HUES48 (cell line): ENCODE measurements at regions not wholly inside any gene's neighbourhood (a gene's known extent, or its start where the extent isn't known, plus 50 kb on each side); places are given as distances from the start of the nearest gene placed in this dataset.

ENCODE experiments used
- H3K27ac ChIP-seq: one replicate; pipeline ENCODE4 v1.7.0; 2013; ENCODE audit warnings: low read depth, low read length, inconsistent platforms
- H3K27me3 ChIP-seq: 2 replicates; pipeline ENCODE4 v1.6.1; 2013; ENCODE audit warnings: mild to moderate bottlenecking, low read length; ENCODE audit not compliant: control insufficient read depth, insufficient read depth
- H3K36me3 ChIP-seq: 2 replicates; pipeline ENCODE4 v1.6.1; 2013; ENCODE audit warnings: low read length; ENCODE audit not compliant: control insufficient read depth, insufficient read depth
- H3K4me1 ChIP-seq: 2 replicates; pipeline ENCODE4 v1.6.1; 2013; ENCODE audit warnings: mild to moderate bottlenecking, low read length; ENCODE audit not compliant: control insufficient read depth, insufficient read depth
- H3K4me3 ChIP-seq: 2 replicates; pipeline ENCODE4 v1.5.1; 2013; ENCODE audit warnings: mild to moderate bottlenecking, low read depth, low read length
- H3K9ac ChIP-seq: 2 replicates; pipeline ENCODE4 v1.6.1; 2013; ENCODE audit warnings: mild to moderate bottlenecking, low read depth, low read length, moderate library complexity
- H3K9me3 ChIP-seq: 2 replicates; pipeline ENCODE4 v1.6.1; 2013; ENCODE audit warnings: low read length; ENCODE audit not compliant: control insufficient read depth, insufficient read depth

- Histone ChIP-seq H3K4me1 (no peaks in the 10 kb centered on the region), H3K36me3 (no peaks in the 10 kb centered on the region), H3K4me3 (no peak overlapping the region), H3K27ac (no peak overlapping the region), H3K9ac (no peak overlapping the region), H3K27me3 (no peaks in the 10 kb centered on the region), H3K9me3 (no peaks in the 10 kb centered on the region)
Measured at GRCh38 chr5:124860291-124860655, 113.8 kb upstream of the ZNF608 start.

GRCh38 chr5:124865066-124865465 lies 118.6 kb upstream of the ZNF608 start:
- H3K36me3 ChIP-seq = no peaks in the 10 kb centered on the region
- no peak overlapping the region for H3K9ac ChIP-seq
- H3K4me1 ChIP-seq = peaks cover 12% of the 10 kb centered on the region
- H3K27me3 ChIP-seq = no peaks in the 10 kb centered on the region
- no peak overlapping the region for H3K27ac ChIP-seq
- H3K9me3 ChIP-seq = no peaks in the 10 kb centered on the region
- no peak overlapping the region for H3K4me3 ChIP-seq

- Histone ChIP-seq H3K9ac (no peak overlapping the region), H3K27ac (no peak overlapping the region), H3K4me3 (no peak overlapping the region), H3K4me1 (peaks cover 12% of the 10 kb centered on the region), H3K27me3 (no peaks in the 10 kb centered on the region), H3K9me3 (no peaks in the 10 kb centered on the region), H3K36me3 (no peaks in the 10 kb centered on the region)
Measured at GRCh38 chr5:124865603-124866354, 119.3 kb upstream of the ZNF608 start.

GRCh38 chr5:124866355-124867136 lies 120.1 kb upstream of the ZNF608 start:
- Histone ChIP-seq H3K36me3 (no peaks in the 10 kb centered on the region), H3K9me3 (no peaks in the 10 kb centered on the region), H3K9ac (no peak overlapping the region), H3K27me3 (no peaks in the 10 kb centered on the region), H3K4me3 (no peak overlapping the region), H3K27ac (no peak overlapping the region), H3K4me1 (peaks cover 12% of the 10 kb centered on the region)

GRCh38 chr5:124867137-124867704 lies 120.8 kb upstream of the ZNF608 start:
- Histone ChIP-seq H3K9me3 (no peaks in the 10 kb centered on the region), H3K27ac (no peak overlapping the region), H3K4me1 (peaks cover 12% of the 10 kb centered on the region), H3K4me3 (no peak overlapping the region), H3K36me3 (no peaks in the 10 kb centered on the region), H3K27me3 (no peaks in the 10 kb centered on the region), H3K9ac (no peak overlapping the region)

- Histone ChIP-seq H3K9me3 (no peaks in the 10 kb centered on the region), H3K9ac (no peak overlapping the region), H3K27me3 (no peaks in the 10 kb centered on the region), H3K27ac (no peak overlapping the region), H3K4me3 (no peak overlapping the region), H3K36me3 (no peaks in the 10 kb centered on the region), H3K4me1 (peaks cover 13% of the 10 kb centered on the region)
Measured at GRCh38 chr5:124868676-124869075, 122.2 kb upstream of the ZNF608 start.

- Histone ChIP-seq H3K9me3 (no peaks in the 10 kb centered on the region), H3K9ac (no peak overlapping the region), H3K4me3 (no peak overlapping the region), H3K36me3 (no peaks in the 10 kb centered on the region), H3K4me1 (peaks cover 16% of the 10 kb centered on the region), H3K27me3 (no peaks in the 10 kb centered on the region), H3K27ac (no peak overlapping the region)
Measured at GRCh38 chr5:124869426-124870033, 123.1 kb upstream of the ZNF608 start.

GRCh38 chr5:124870070-124870469 lies 123.6 kb upstream of the ZNF608 start:
- Histone ChIP-seq H3K27ac (no peak overlapping the region), H3K9ac (no peak overlapping the region), H3K27me3 (no peaks in the 10 kb centered on the region), H3K4me3 (no peak overlapping the region), H3K36me3 (no peaks in the 10 kb centered on the region), H3K4me1 (peaks cover 18% of the 10 kb centered on the region), H3K9me3 (no peaks in the 10 kb centered on the region)

- peaks cover 29% of the 10 kb centered on the region for H3K4me1 ChIP-seq
- no peaks in the 10 kb centered on the region for H3K36me3 ChIP-seq
- H3K27ac ChIP-seq = no peak overlapping the region
- H3K4me3 ChIP-seq = no peak overlapping the region
- H3K9me3 ChIP-seq = no peaks in the 10 kb centered on the region
- no peak overlapping the region for H3K9ac ChIP-seq
- no peaks in the 10 kb centered on the region for H3K27me3 ChIP-seq
Measured at GRCh38 chr5:124871303-124871702, 124.9 kb upstream of the ZNF608 start.

GRCh38 chr5:124872086-124872485 lies 125.6 kb upstream of the ZNF608 start:
- no peaks in the 10 kb centered on the region for H3K27me3 ChIP-seq
- no peak overlapping the region for H3K27ac ChIP-seq
- no peak overlapping the region for H3K9ac ChIP-seq
- no peaks in the 10 kb centered on the region for H3K36me3 ChIP-seq
- H3K9me3 ChIP-seq = no peaks in the 10 kb centered on the region
- H3K4me3 ChIP-seq = no peak overlapping the region
- peaks cover 24% of the 10 kb centered on the region for H3K4me1 ChIP-seq

- H3K9me3 ChIP-seq = no peaks in the 10 kb centered on the region
- no peaks in the 10 kb centered on the region for H3K27me3 ChIP-seq
- no peak overlapping the region for H3K4me3 ChIP-seq
- H3K9ac ChIP-seq = no peak overlapping the region
- H3K36me3 ChIP-seq = no peaks in the 10 kb centered on the region
- peaks cover 21% of the 10 kb centered on the region for H3K4me1 ChIP-seq
- H3K27ac ChIP-seq = no peak overlapping the region
Measured at GRCh38 chr5:124872615-124873014, 126.2 kb upstream of the ZNF608 start.
